Activated T-helper 9 cell treated with anti-CD3 and anti-CD28 coated beads, Interleukin-2, amount 50 U/mL, for 16 hours (primary cell): ENCODE measurements at regions not wholly inside any gene's neighbourhood (a gene's known extent, or its start where the extent isn't known, plus 50 kb on each side); places are given as distances from the start of the nearest gene placed in this dataset.
"Not testable (repeated sequence)": the region's sequence is repeated elsewhere in the genome, so short reads cannot be mapped to it uniquely, and the experiment has no call there.

ENCODE experiments used
- DNase-seq: peaks from one replicate; pipeline ENCODE4 v3.0.0-alpha.2; 2020; ENCODE audit warnings: low read depth

DNA sequence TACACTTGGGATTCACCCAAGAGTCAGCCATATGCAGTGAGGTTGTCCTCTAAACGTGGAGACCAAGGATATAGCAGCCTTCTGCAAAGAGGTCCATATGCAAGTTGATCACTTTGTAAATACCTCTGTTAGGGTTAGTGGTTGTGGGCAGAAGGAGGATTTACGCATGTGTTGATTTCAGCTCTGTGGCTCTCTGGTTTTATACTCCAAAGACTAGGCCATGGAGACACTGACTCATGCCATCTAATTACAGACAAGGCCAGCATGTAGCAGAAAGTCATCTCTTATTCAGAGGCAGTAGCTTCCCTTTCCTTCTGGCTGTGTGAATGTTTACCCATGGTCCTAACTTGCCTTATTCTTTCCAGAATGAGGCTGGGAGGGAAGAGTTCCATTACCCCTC is 140.9 kb upstream of the GOLGA6L4 start:
- DNase-seq: not testable (repeated sequence)

DNA sequence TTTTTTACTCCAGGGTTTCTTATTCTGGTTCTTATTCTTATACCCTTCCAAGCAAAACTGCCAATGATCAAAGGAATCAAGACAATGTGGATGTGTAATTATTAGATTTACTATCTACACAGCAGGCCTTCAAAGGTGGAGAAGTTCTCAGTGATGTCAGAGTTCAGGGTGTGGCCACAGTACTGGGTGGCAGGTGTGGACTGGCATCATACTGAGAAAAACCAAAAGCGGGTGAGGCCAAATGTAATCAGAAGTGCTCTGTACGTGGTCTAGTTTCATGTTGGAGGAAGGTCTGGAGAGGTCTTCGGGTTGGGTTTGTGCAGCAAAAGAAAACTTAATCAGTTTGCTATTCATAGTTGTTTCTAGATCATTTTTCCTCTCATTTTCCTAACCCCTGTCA is 138.5 kb upstream of the GOLGA6L4 start:
- DNase-seq: not testable (repeated sequence)

DNA sequence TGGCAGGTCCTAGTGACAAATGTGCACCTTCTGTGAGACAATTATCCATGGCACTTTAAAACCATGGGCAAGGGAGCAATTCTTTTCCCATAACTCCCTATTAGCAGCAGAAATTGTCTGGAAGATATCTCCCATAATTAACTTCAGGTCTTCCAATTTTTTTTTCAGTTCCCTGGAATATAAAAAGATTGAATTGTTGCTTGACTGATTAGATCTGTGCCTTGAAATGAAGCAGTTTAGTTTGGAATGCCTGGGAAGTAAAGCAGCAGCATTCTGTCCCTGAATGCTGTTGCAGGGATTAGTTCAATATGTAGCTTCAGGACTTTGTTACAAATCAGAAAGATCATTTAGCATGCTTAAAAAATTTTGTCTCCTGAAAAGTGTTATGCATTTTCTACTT is 137.0 kb upstream of the GOLGA6L4 start:
- no peak for DNase-seq

GRCh38 chr15:84099181-84099580 is 136.4 kb upstream of the GOLGA6L4 start:
- no peak for DNase-seq

GRCh38 chr15:84103345-84103744 is 132.2 kb upstream of the GOLGA6L4 start:
- DNase-seq: no peak

GRCh38 chr15:84104853-84105252 is 130.7 kb upstream of the GOLGA6L4 start:
- DNase-seq: no peak

GRCh38 chr15:84108728-84109127 is 126.8 kb upstream of the GOLGA6L4 start:
- no peak for DNase-seq

DNA sequence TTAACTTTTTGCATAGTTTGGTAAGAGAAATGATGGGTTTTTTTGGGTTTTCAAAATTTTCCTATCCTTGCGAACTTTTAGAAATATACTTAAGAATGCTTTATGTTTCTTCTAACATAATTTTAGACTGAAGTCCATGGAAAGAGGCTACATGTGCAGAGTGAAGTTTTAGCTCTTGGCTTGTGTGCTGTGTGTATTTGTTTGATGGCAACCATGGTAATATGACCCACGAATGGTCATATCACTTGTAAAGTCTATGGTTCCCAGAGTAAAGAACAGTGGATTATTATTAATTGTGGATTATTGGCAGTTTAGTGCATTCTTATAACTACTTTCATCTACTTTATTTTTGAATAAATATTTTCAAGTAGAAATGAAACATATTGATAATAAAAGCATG is 124.0 kb upstream of the GOLGA6L4 start:
- no peak for DNase-seq

GRCh38 chr15:84112025-84112424 is 123.5 kb upstream of the GOLGA6L4 start:
- no peak for DNase-seq

DNA sequence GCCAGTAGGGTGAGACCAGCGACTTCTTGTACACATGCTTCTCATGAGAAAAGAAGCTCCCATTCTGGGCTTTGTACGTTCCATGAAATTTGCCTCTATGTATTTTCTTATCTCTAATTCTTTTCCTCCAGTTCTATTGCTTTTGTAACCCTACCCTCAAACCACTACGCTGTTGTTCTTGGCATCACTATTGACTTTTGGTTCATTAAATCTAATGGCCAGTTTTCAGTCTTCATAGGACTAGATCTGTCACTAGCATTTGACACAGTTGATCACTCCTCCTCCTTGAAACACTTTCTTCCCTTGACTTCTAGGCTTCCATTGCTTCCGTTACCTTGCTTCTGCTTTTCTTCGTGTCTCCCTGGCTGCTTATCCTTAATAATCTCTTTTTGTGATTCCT is 121.7 kb upstream of the GOLGA6L4 start:
- DNase-seq: no peak

- not testable (repeated sequence) for DNase-seq
Measured at GRCh38 chr15:84114680-84115079, 120.9 kb upstream of the GOLGA6L4 start.

DNA sequence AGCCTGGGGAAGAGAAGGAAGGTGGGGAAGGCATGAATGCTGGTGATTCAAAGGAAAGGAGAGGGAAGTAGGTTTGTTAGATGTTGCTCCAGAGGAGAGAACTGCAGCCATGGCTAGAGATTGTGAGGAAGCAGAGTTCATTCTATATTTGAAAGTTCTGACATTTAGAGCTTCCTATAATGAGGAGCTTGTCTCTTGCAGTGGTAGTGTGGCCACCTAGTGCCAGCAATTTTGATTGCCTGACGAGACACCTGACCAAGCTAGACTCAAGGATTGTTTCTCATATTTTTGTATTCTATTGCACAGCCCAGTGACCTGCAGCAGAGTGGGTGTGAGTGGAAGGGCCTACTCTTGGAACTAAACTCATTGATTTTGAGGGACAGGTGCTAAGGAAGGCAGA is 116.2 kb upstream of the GOLGA6L4 start:
- not testable (repeated sequence) for DNase-seq

DNA sequence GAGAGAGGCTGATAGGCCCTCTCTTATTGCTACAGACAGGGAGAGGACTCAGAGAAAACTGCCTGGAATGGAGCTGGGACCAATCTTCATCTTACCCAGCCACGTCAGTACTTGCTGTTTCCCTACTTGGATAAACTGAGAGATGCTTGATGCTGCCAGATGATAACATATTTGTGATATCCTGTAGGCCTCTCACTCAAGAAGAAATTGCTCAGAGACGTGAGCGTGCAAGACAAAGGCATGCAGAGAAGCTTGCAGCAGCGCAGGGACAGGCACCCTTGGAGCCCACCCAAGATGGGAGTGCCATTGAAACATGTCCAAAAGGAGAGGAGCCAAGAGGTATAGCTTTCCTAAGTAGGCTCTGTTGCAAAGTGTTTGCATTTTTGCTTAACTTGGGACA is 114.7 kb upstream of the GOLGA6L4 start:
- not testable (repeated sequence) for DNase-seq

DNA sequence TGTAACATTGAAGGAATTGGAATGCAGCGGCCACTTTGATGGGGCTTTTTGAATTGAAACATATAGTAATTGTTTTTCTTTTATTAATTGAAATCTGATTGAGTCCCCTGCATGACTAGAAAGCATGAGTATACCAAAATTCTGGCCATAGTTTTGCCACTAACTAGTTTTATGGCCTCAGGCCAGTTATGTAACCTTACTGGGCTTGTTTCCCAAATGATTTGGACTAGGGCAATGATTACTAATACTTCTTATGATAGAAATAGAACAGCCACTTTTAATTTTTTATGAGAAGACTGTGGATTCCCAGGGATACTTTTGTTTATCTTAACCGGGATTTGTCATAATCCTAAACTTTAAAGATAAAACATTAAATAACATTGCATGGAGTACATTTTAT is 106.9 kb upstream of the GOLGA6L4 start:
- not testable (repeated sequence) for DNase-seq

- DNase-seq: not testable (repeated sequence)
Measured at GRCh38 chr15:84130098-84130831, 105.3 kb upstream of the GOLGA6L4 start.

- not testable (repeated sequence) for DNase-seq
Measured at GRCh38 chr15:84135931-84136456, 99.6 kb upstream of the GOLGA6L4 start.

- DNase-seq: peak; percentile 51
Measured at GRCh38 chr15:84142888-84143337, 92.7 kb upstream of the GOLGA6L4 start.

DNA sequence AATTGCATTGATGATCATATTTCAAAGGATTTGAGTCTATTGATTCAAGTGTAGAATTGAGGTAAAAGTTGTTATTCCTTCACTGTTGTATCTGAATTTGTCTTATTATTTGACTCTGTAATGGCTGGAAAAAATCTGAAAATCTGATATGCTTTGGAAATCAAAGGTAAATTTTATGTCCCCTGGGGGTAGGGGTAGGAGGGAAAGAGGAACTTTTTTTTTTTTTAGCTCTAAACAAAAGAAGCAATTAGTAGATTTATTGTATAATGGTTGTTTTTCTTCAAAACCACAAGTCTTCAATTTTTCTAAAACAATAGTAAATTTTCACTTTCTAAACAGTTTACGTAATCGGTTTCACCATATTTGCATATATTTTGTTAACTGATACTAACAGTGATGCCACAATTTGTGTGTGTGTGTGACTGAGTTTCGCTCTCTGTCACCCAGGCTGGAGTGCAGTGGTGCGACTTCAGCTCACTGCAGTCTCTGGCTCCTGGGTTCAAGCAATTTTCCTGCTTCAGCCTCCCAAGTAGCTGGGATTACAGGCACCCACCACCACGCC is 91.7 kb upstream of the GOLGA6L4 start:
- DNase-seq: no peak

DNA sequence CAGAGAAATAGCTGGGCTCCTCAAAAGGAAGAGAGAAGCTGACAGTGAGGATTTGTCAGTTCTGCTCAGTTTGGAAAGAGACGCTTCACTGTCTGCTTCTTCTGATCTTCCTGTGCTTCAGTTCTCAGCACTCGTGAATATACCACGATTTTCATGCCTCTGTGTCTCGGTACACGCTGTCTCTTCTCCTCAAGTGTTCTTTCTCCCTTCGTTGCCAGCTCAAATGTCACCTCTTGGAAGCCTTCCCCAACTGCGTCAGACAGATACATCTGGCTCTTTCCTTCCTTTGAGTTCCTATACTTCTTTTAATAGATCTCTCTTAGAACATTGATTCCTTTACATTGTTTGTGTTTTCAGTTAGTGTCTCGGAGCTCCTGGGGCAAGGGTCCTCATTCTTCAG is 90.6 kb upstream of the GOLGA6L4 start:
- DNase-seq: not testable (repeated sequence)

DNA sequence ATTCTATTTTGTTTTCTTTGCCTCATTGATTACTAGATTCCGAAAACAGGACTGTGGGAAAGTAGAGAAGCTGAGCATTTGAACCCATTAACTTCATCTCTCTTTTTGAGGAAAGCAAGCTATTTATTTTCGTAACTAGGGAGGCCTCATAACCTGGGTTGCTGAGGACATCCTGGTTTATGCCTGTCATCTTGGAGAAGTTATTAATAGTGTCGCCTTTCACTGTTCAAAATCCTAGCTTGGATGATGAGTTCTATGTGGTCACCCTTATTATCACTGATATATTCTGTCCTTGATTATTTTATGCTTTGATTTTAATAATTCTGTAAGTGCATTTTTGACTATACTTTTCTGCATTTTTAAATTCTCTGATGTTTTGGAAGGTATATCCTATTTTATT is 89.3 kb upstream of the GOLGA6L4 start:
- DNase-seq: not testable (repeated sequence)

DNA sequence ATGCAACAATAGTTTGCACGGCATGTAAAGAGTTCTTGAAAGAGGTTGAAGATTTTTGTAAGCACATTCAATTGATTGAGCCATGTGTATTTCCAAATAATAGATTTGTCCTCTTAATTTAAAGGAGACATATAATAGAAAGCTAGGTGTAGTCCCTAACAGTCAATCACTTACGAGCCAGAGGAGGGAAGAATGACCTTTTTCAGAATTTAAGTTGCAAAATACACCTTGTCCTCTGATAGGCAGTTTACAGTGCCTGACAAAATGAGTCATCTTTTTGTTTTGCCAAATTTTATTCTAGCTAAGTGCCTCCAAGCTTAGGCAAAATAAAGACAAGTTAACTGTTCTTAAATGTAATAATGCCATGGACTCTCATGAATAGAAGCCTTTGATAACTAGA is 88.3 kb upstream of the GOLGA6L4 start:
- DNase-seq: not testable (repeated sequence)

DNA sequence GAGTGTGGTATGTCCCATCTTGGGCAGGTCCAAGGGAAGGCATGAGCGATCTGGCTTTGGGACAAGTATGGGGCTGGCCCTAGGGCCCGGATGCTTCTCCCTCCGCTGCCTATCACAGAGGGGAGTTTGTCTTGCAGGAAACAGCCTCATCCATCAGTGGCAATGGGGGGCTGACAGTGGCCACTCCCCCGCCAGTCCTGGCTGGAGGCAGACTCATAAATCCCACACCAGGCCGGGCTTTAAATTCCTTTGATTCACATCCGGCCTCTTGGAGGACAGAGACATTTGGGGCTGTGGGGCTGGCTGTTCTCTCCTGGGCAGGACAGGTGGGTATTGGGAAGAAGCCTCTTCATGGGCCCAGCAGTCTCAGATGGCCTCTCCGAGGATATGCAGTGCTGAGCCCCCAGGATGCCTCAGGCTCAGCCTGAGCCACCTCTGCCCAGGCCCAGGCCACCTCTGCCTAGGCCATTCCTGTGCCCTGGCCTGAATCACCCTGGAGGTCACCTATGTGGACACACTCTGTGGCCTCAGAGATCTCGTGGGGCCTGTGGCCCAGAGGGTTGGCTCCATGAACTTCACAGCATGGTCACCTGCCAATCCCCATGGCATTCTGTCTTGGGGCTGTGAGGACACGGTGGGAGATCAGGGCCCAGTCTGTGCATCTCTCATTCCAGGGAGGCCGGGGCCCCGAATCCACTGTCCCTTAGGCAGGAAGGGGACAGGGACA is 84.2 kb upstream of the GOLGA6L4 start:
- no peak for DNase-seq
